Spleen (tissue), 11 donors: ENCODE measurements at regions not wholly inside any gene's neighbourhood (a gene's known extent, or its start where the extent isn't known, plus 50 kb on each side); places are given as distances from the start of the nearest gene placed in this dataset.

Experiments used
- DNase-seq: peaks from one replicate; pipeline ENCODE4 v3.0.0-alpha.2; 2020
- H3K27ac ChIP-seq, 8 donors: fragments of 200-600 bp; sonication (generic) in 7 of 8; 1 replicate in 4 of 8; 2 replicates in 4 of 8; pipeline versions ENCODE4 v1.5.0 to v1.8.0; 2016 to 2021; ENCODE audit warnings: inconsistent platforms in 4 of 8, mild to moderate bottlenecking in 4 of 8, moderate library complexity in 1 of 8
- H3K27me3 ChIP-seq, 7 donors: fragments of 200-600 bp; sonication (generic) in 6 of 7; replicated peaks in 1 of 7; 1 replicate in 4 of 7; 2 replicates in 3 of 7; pipeline versions ENCODE4 v1.5.0 to v1.8.0; 2016 to 2021; ENCODE audit warnings: inconsistent platforms in 3 of 7, mild to moderate bottlenecking in 1 of 7
- H3K36me3 ChIP-seq, 6 donors: fragments of 200-600 bp; sonication (generic) in 5 of 6; 1 replicate in 4 of 6; 2 replicates in 2 of 6; pipeline versions ENCODE4 v1.5.0 to v1.8.0; 2016 to 2021; ENCODE audit warnings: inconsistent platforms in 2 of 6
- H3K4me1 ChIP-seq, 6 donors: fragments of 200-600 bp; sonication (generic) in 5 of 6; 1 replicate in 3 of 6; 2 replicates in 3 of 6; pipeline versions ENCODE4 v1.5.0 to v1.8.0; 2016 to 2021; ENCODE audit warnings: inconsistent platforms in 3 of 6
- H3K4me3 ChIP-seq, 8 donors: fragments of 200-600 bp; sonication (generic) in 7 of 8; 1 replicate in 4 of 8; 2 replicates in 4 of 8; pipeline versions ENCODE4 v1.5.0 to v1.8.0; 2016 to 2021; ENCODE audit warnings: inconsistent platforms in 4 of 8, mild to moderate bottlenecking in 4 of 8, moderate library complexity in 2 of 8
- H3K9me3 ChIP-seq, 8 donors: fragments of 200-600 bp; sonication (generic) in 7 of 8; 1 replicate in 4 of 8; 2 replicates in 4 of 8; pipeline versions ENCODE4 v1.5.0 to v1.8.0; 2016 to 2021; ENCODE audit warnings: inconsistent platforms in 4 of 8
- CTCF ChIP-seq, 11 experiments: fragments of 200-600 bp in 7 of 11; fragments of 450-650 bp in 4 of 11; sonication (generic) in 4 of 11; IDR thresholded peaks in 8 of 11; conservative IDR thresholded peaks in 3 of 11; 1 replicate in 7 of 11; 2 replicates in 4 of 11; pipeline versions ENCODE4 v1.4.0 to v1.8.0; 2016 to 2021; ENCODE audit warnings: antibody characterized with exemption in 11 of 11, inconsistent platforms in 4 of 11, mild to moderate bottlenecking in 1 of 11
- POLR2A ChIP-seq, 3 donors: fragments of 450-650 bp; IDR thresholded peaks; one replicate each; pipeline ENCODE4 v1.5.1; 2017; ENCODE audit warnings: antibody characterized with exemption in 3 of 3, mild to moderate bottlenecking in 1 of 3
- POLR2AphosphoS5 ChIP-seq, 3 donors: sonication (generic); formaldehyde crosslinking; IDR thresholded peaks; one replicate each; pipeline ENCODE4 v1.5.1; 2017; ENCODE audit warnings: antibody characterized with exemption in 3 of 3
- WGBS, 5 donors: extraction: QIAGEN DNeasy Blood & Tissue Kit in 3 of 5; methylation state at CpG; one replicate each; pipeline versions ENCODE4 v1.1.5 to v1.1.7; 2013 to 2018; 5-methylcytosine and 5-hydroxymethylcytosine counted together
- intact Hi-C: fragments of 100-400 bp; cut with DNase I; formaldehyde crosslinking; loops from one replicate; pipeline ENCODE4 v1.15.0; 2023; ENCODE audit warnings: low total_unique reads
- donor health status: healthy with polysubstance abuse.
- donor health status: DM: no; HTN: no; CAD: no; lungs with moderate emphysema.
- donor health status: DM: no; HTN: no; CAD: no.
- donor health status: Bipolar disorder and iron deficiency.
- donor health status: healthy.
- donor health status: DM: no; HTN: no; CAD: no.
- donor health status: DM: yes; HTN: yes; CAD: no.

GRCh38 chr2:154555710-154556109, 142.8 kb upstream of the KCNJ3 start:
- TF ChIP-seq POLR2A (IDR thresholded peaks at IDR 0.05) (no peak), CTCF (IDR thresholded peaks at IDR 0.05 in 8 of 11, conservative IDR thresholded peaks at IDR 0.05 in 3 of 11) (no peak), POLR2AphosphoS5 (IDR thresholded peaks at IDR 0.05) (no peak)
- 80 to 93% (median 90%) methylated on average over 1 of the region's 1 CpG for WGBS, 5 donors
- no peak overlapping the region for H3K4me3 ChIP-seq
- H3K4me1 ChIP-seq, result no peaks in the 10 kb centered on the region
- H3K36me3 ChIP-seq, result no peaks in the 10 kb centered on the region
- peaks cover 0 to 8% (median 0%) of the 10 kb centered on the region in 8 donors for H3K9me3 ChIP-seq
- H3K27ac ChIP-seq, result no peak overlapping the region
- intact Hi-C loops, result no loop called here
- DNase-seq, result no peak
- no peaks in the 10 kb centered on the region for H3K27me3 ChIP-seq

- Histone ChIP-seq H3K4me3 (no peak overlapping the region), H3K27ac (no peak overlapping the region), H3K9me3 (peaks cover 0 to 8% (median 0%) of the 10 kb centered on the region in 8 donors), H3K27me3 (no peaks in the 10 kb centered on the region), H3K4me1 (no peaks in the 10 kb centered on the region), H3K36me3 (no peaks in the 10 kb centered on the region)
- no peak for DNase-seq
- intact Hi-C loops, result no loop called here
- no peak for TF ChIP-seq POLR2AphosphoS5 (IDR thresholded peaks at IDR 0.05)
- no peak for TF ChIP-seq CTCF (IDR thresholded peaks at IDR 0.05 in 8 of 11, conservative IDR thresholded peaks at IDR 0.05 in 3 of 11)
- no peak for TF ChIP-seq POLR2A (IDR thresholded peaks at IDR 0.05)
- WGBS, 5 donors, result 68 to 91% (median 83%) methylated on average over 2 of the region's 2 CpGs
Measured at GRCh38 chr2:154556146-154556545, 142.3 kb upstream of the KCNJ3 start.

- 64 to 93% (median 76%) methylated on average over 1 of the region's 1 CpG for WGBS, 5 donors
- no peak for TF ChIP-seq POLR2AphosphoS5 (IDR thresholded peaks at IDR 0.05)
- TF ChIP-seq POLR2A (IDR thresholded peaks at IDR 0.05), result no peak
- no peak for TF ChIP-seq CTCF (IDR thresholded peaks at IDR 0.05 in 8 of 11, conservative IDR thresholded peaks at IDR 0.05 in 3 of 11)
- Histone ChIP-seq H3K4me1 (no peaks in the 10 kb centered on the region), H3K27ac (no peak overlapping the region), H3K27me3 (no peaks in the 10 kb centered on the region), H3K36me3 (no peaks in the 10 kb centered on the region), H3K4me3 (no peak overlapping the region), H3K9me3 (peaks cover 0 to 12% (median 0%) of the 10 kb centered on the region in 8 donors)
- no peak for DNase-seq
- intact Hi-C loops, result no loop called here
Measured at GRCh38 chr2:154556607-154557006, 141.9 kb upstream of the KCNJ3 start.

GRCh38 chr2:154557906-154558305, 140.6 kb upstream of the KCNJ3 start:
- 74 to 89% (median 78%) methylated on average over 2 of the region's 2 CpGs for WGBS, 5 donors
- no peak overlapping the region for H3K4me3 ChIP-seq

More at GRCh38 chr2:154557906-154558305, 140.6 kb upstream of the KCNJ3 start:
- no peaks in the 10 kb centered on the region for H3K27me3 ChIP-seq
- no peak for DNase-seq
- intact Hi-C loops, result no loop called here
- H3K36me3 ChIP-seq, result no peaks in the 10 kb centered on the region
- H3K27ac ChIP-seq, result no peak overlapping the region
- no peaks in the 10 kb centered on the region for H3K4me1 ChIP-seq
- TF ChIP-seq POLR2AphosphoS5 (IDR thresholded peaks at IDR 0.05) (no peak), POLR2A (IDR thresholded peaks at IDR 0.05) (no peak), CTCF (IDR thresholded peaks at IDR 0.05 in 8 of 11, conservative IDR thresholded peaks at IDR 0.05 in 3 of 11) (no peak)
- H3K9me3 ChIP-seq, result peaks cover 0 to 20% (median under 1%) of the 10 kb centered on the region in 8 donors
